HL-60 (cell line): ENCODE measurements at regions not wholly inside any gene's neighbourhood (a gene's known extent, or its start where the extent isn't known, plus 50 kb on each side); places are given as distances from the start of the nearest gene placed in this dataset.

ENCODE experiments used
- DNase-seq, 2 experiments: peaks; one replicate each; pipeline ENCODE4 v3.0.0-alpha.2; 2010 to 2020; ENCODE audit warnings: low read depth in 1 of 2, low spot score in 1 of 2
- H3K27ac ChIP-seq: fragments of 250-450 bp; sonication (Bioruptor Pico); replicated peaks from 2 replicates; pipeline ENCODE4 v1.5.1; 2020; ENCODE audit warnings: mild to moderate bottlenecking, moderate library complexity
- H3K27me3 ChIP-seq: fragments of 250-450 bp; sonication (Bioruptor Pico); 2 replicates; pipeline ENCODE4 v1.5.1; 2021; ENCODE audit warnings: mild to moderate bottlenecking, moderate library complexity; ENCODE audit not compliant: insufficient read depth, poor library complexity, severe bottlenecking
- H3K4me3 ChIP-seq: replicated peaks from 2 replicates; pipeline ENCODE4 v1.5.1; 2011; ENCODE audit warnings: mild to moderate bottlenecking, control low read depth, low read length; ENCODE audit not compliant: insufficient read depth
- CTCF ChIP-seq: IDR thresholded peaks from one replicate; pipeline ENCODE4 v1.5.1; 2011; ENCODE audit warnings: low read length, control low read depth, inconsistent platforms; ENCODE audit not compliant: insufficient read depth
- GABPA ChIP-seq: IDR thresholded peaks from 2 replicates; pipeline ENCODE4 v1.6.1; 2012; ENCODE audit warnings: low read depth
- POLR2AphosphoS5 ChIP-seq: IDR thresholded peaks from 2 replicates; pipeline ENCODE4 v1.6.1; 2012; ENCODE audit warnings: low read depth
- SPI1 ChIP-seq: IDR thresholded peaks from 2 replicates; pipeline ENCODE4 v1.6.1; 2012; ENCODE audit warnings: low read depth, mild to moderate bottlenecking, borderline replicate concordance
- TF ChIP-seq, protein P1 (sequence below): IDR thresholded peaks from 2 replicates; pipeline ENCODE4 v1.6.1; 2012; ENCODE audit warnings: low read depth; ENCODE audit not compliant: insufficient replicate concordance

DNA sequence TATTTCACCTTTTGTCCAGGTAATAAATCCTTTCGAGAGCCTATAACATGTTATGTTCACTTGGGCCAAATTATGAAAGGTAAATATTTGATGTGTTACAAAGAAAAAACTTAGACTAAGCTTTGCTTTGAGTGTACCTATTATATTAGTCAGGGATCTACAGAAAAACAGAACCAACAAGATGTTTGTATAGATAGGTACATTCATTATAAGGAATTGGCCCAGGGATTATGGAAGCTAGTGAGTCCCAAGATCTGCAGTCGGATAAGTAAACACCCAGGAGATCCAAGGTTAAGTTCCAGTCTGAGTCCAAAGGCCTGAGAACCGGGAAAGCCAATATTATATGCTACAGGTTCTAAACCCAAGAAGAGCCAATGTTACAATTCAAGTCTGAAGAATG lies 234.5 kb downstream of the NRIP1 start:
- no peak overlapping the region for H3K4me3 ChIP-seq
- no peak for DNase-seq
- no peaks in the 10 kb centered on the region for H3K27me3 ChIP-seq
- no peak overlapping the region for H3K27ac ChIP-seq
- no peak for TF ChIP-seq CTCF
- TF ChIP-seq POLR2AphosphoS5: no peak

- no peak for DNase-seq
- Histone ChIP-seq H3K4me3 (no peak overlapping the region), H3K27ac (no peak overlapping the region), H3K27me3 (no peaks in the 10 kb centered on the region)
- no peak for TF ChIP-seq SPI1
- TF ChIP-seq, protein P1, sequence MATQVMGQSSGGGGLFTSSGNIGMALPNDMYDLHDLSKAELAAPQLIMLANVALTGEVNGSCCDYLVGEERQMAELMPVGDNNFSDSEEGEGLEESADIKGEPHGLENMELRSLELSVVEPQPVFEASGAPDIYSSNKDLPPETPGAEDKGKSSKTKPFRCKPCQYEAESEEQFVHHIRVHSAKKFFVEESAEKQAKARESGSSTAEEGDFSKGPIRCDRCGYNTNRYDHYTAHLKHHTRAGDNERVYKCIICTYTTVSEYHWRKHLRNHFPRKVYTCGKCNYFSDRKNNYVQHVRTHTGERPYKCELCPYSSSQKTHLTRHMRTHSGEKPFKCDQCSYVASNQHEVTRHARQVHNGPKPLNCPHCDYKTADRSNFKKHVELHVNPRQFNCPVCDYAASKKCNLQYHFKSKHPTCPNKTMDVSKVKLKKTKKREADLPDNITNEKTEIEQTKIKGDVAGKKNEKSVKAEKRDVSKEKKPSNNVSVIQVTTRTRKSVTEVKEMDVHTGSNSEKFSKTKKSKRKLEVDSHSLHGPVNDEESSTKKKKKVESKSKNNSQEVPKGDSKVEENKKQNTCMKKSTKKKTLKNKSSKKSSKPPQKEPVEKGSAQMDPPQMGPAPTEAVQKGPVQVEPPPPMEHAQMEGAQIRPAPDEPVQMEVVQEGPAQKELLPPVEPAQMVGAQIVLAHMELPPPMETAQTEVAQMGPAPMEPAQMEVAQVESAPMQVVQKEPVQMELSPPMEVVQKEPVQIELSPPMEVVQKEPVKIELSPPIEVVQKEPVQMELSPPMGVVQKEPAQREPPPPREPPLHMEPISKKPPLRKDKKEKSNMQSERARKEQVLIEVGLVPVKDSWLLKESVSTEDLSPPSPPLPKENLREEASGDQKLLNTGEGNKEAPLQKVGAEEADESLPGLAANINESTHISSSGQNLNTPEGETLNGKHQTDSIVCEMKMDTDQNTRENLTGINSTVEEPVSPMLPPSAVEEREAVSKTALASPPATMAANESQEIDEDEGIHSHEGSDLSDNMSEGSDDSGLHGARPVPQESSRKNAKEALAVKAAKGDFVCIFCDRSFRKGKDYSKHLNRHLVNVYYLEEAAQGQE: no peak
- TF ChIP-seq GABPA: no peak
- TF ChIP-seq CTCF: no peak
- no peak for TF ChIP-seq POLR2AphosphoS5
Measured at GRCh38 chr21:14829685-14830084, 235.1 kb downstream of the NRIP1 start.

GRCh38 chr21:14827468-14827867 lies 237.3 kb downstream of the NRIP1 start:
- H3K27ac ChIP-seq: no peak overlapping the region
- no peak overlapping the region for H3K4me3 ChIP-seq
- no peaks in the 10 kb centered on the region for H3K27me3 ChIP-seq
- TF ChIP-seq SPI1 (no peak), CTCF (no peak), POLR2AphosphoS5 (no peak), GABPA (no peak)
- TF ChIP-seq, protein P1: no peak
- no peak for DNase-seq

GRCh38 chr21:14826630-14827029 lies 238.2 kb downstream of the NRIP1 start:
- Histone ChIP-seq H3K27ac (no peak overlapping the region), H3K4me3 (no peak overlapping the region), H3K27me3 (no peaks in the 10 kb centered on the region)
- no peak for TF ChIP-seq GABPA
- TF ChIP-seq POLR2AphosphoS5: no peak
- TF ChIP-seq SPI1: no peak
- TF ChIP-seq CTCF: no peak
- TF ChIP-seq, protein P1: no peak
- DNase-seq: no peak
